GM21390 (cell line): ENCODE measurements at regions not wholly inside any gene's neighbourhood (a gene's known extent, or its start where the extent isn't known, plus 50 kb on each side); places are given as distances from the start of the nearest gene placed in this dataset.

Experiments used
- ATAC-seq: cut with Tn5 transposase; IDR thresholded peaks from one replicate; pipeline ENCODE4 v1.9.1; 2021; ENCODE audit not compliant: unreplicated experiment

- no peak for ATAC-seq
These were observed 247.3 kb upstream of the SOX11 start for GRCh38 chr2:5444854-5445253.

- no peak for ATAC-seq
These were observed 242.3 kb upstream of the SOX11 start for GRCh38 chr2:5449867-5450266.

DNA sequence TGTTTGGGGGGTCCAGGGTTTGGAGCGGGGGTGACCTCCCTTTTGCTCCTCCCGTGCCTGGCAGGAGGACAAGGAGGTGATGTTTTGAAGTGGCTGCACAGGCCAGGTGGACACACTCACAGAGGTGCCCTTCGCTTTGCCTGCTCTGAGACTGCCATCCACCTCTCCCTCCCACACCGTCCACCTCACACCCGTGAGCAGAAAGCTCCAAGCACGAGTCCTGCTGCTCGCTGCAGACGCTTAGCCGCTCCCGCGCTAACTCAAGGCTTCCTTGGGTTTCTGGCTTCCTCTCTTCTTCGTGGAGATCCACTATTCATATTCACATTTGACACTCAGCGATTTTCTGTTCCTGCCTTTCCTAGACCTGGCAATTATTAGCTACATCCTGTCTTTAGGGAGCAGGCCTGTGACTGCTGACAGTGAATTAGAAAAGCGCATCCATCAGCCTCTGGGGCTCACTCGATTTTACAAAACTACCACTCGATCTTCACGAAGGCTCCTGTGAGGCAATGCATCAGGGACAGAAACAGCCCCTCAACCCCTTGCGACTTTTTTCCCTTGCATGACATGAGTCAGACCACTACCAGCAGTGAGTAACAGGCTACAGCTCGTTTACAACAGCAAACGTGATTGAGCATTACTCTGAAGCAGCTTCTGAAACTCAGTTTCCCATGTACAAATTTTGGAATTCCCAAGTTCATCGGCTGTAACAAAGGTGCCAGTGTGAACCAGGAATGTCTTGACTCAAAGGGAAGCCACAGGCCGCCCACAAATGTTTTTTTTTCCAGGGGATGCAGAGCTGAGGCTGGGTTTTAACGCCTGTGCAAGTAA is 238.7 kb upstream of the SOX11 start:
- no peak for ATAC-seq

- ATAC-seq = no peak
These were observed 238.2 kb upstream of the SOX11 start for GRCh38 chr2:5454051-5454390.

GRCh38 chr2:5459041-5459440 is 233.1 kb upstream of the SOX11 start:
- no peak for ATAC-seq

DNA sequence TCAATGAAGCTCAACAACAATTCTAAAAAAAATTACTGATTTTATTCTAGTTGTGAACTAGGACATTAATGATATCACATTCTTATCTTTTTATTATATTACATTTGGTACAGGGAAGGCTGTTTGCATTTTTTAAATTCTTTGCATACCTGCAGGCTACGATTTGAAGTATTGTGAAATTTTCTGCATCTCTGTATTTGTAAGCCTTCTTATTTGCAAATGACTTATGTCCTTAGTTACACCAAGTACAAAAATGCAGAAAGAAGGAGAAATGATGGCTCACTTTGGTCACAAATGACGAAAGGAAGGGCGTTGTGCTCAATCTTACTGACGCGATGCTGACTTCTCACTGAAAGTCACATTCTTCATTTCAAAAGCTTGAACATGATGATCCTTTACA is 227.5 kb upstream of the SOX11 start:
- no peak for ATAC-seq

DNA sequence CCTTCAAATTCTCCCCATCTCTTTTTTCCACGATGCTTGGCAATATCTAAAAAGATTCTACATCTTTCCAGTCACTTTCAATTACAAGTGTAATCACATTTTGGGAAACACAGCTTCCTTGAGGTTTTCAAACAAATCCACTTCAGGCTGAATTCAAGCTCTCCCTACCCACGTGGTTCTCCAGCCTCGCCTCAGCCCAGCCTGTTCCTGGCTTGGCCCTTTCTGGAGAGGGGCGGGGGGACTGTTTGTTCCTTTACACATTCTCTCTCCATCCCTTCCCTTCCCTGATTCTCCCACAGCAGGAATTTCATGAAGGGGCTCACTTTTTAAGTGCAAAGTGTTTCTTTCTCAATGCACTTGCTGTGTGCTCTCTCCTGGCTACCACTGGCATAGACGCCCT is 226.3 kb upstream of the SOX11 start:
- ATAC-seq = no peak

- ATAC-seq = no peak
These were observed 224.8 kb upstream of the SOX11 start for GRCh38 chr2:5467178-5467905.

DNA sequence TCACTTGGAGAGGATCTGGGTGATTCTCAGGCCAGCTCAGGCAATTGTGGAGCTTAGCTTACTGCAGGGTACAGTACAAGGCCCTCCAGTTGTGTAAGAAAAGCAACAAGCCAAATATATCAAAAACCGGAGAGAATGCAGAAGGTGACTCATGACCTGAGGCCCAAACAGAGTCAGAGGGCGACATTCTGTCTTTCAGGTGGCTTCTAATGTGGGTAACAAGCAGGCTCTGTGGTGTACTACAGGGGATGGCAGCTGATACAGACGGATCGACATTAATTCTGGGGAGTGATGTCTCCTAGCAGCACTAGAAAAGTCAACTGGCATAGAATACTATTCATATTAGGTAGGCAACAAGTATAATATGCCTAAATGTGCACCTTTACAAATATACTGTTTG is 219.5 kb upstream of the SOX11 start:
- ATAC-seq = no peak

DNA sequence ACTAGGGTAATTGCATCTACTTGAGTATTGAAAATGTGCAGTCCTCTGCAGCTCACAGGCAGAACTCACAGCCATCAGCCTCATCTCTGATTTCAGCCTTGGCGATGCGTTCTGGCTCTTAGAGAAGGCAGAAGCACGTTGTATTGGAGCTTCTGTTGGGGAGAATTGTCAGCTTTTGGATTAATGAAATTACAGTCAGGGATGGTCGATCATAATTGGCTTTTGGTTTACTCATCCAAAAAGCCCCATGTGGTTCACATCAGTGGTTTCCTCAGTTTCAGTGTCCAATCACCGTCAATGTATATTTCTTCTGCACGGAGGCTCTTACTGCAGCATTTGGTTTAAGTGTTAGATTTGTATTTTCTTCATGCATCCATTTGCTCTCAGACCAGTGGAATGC is 218.5 kb upstream of the SOX11 start:
- ATAC-seq = no peak

DNA sequence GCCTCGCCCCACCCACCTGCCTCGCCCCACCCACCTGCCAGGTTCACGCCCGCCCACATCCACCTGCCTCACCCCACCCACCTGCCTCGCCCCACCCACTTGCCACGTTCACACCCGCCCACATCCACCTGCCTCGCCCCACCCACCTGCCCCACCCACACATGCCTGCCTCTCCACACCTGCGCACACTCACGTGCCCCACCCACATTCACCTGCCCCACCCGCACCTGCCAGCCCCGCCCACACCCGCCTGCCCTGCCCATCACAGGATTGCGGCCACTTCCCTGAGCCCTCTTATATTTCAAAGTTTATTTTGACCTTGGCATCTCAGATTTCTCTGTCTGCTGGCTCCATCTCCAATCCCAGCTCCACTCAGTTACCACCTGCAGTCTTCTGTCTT is 217.5 kb upstream of the SOX11 start:
- no peak for ATAC-seq

DNA sequence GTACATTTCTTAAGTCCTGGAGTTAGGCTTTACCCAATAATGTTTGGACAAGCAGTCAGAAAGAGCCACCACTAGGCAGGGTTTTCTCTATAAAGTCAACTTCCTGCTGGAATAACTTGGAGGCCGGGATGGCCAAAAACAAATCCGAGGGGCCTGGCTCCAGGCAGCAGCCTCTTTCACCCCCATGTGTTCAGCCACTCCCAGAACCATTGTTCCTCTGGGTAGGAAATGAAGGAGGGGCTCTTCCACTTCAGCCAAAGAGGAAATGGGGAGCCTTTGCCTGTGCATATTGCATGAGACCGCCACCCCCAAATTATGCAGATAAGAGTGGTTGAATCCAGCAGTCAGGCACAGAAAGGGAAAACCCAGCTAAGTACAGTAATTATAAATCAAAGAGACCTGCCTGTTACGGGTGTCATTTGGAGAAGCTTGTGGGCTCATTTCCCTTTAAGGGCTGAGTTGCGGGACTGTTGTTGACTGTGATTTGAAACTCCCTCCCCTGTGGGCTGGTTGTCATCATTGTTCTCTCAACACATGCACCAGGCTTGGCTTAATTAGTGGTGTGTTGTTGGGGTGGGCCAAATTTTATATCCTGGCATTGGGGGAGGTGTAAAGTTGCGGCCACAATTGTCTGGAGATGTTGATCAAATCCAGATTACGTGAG is 212.8 kb upstream of the SOX11 start:
- ATAC-seq = no peak

- ATAC-seq = no peak
These were observed 209.3 kb upstream of the SOX11 start for GRCh38 chr2:5482929-5483331.

- ATAC-seq = no peak
These were observed 207.3 kb upstream of the SOX11 start for GRCh38 chr2:5484868-5485267.

GRCh38 chr2:5491523-5491922 is 200.7 kb upstream of the SOX11 start:
- ATAC-seq = no peak

DNA sequence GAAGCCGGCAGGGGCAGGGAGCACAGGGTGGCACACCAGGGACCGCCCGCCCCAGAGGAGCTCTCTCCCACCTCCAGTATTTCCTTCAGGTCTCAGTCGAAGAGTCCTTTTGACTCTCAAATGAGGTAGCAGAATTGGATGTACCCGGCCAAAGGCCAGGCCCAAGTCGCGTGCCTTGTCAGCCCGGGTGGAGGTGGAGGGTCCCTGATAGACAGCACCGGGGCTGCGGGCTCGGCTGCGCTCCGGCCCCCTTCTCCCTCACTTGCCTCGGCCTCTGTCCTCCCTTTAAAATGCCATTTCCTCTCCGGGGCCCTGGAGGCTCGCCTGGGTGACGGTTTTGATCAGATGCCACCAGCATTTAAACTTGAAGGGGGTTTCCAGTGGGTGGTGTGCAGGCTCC is 198.9 kb upstream of the SOX11 start:
- ATAC-seq = no peak

- no peak for ATAC-seq
These were observed 198.0 kb upstream of the SOX11 start for GRCh38 chr2:5494212-5494611.

- no peak for ATAC-seq
These were observed 196.6 kb upstream of the SOX11 start for GRCh38 chr2:5495586-5495985.

GRCh38 chr2:5497874-5498273 is 194.3 kb upstream of the SOX11 start:
- no peak for ATAC-seq

- no peak for ATAC-seq
These were observed 190.4 kb upstream of the SOX11 start for GRCh38 chr2:5501807-5502206.

GRCh38 chr2:5502385-5502784 is 189.8 kb upstream of the SOX11 start:
- no peak for ATAC-seq

DNA sequence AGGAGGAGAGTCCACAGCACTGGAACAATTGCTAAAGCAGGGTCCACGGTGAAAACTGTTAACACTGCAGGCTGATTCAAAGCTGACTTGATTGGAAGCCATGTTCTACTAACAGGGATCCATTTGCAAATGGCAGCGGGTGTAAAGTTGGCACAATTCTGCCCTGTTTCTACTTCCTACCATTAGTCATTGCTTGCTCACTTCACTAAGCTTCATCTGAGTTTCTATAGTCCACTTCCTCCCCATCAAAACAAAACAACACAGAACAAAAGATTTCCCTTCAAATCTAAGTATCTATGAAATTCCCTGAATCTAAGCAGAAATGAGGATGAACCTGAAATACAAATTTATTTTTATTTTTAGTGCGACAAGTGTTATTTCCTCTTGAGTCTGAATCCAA is 187.4 kb upstream of the SOX11 start:
- ATAC-seq = no peak
